ENCODE measurements at regions not wholly inside any gene's neighbourhood (a gene's known extent, or its start where the extent isn't known, plus 50 kb on each side); places are given as distances from the start of the nearest gene placed in this dataset.

DNA sequence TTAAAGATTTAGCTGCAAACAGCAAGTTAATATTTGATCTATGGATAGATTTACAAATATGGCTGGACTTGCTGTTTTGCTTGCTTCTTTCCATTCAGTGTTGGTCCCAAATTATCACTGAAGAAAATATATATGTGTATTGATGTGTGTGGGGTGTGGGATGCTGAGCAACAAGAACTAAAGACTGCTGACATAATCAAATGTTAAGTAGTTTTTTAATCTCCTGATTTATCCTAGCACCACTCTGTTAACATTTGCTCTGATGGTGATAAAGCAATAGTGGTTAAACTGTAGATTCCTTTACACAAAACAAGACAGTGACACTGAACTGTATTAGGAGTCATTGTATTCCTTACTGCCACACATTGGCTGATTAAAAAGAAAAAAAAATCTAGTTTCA is 1023.5 kb upstream of the B3GALT2 start:
- H4K20me1 ChIP-seq (ENCODE audit: insufficient read depth, low read length), result no peaks in the 10 kb centered on the region
- no peaks in the 10 kb centered on the region for H3K4me1 ChIP-seq (ENCODE audit: insufficient read depth, low read length, poor library complexity, severe bottlenecking)
- H2AFZ ChIP-seq (ENCODE audit: low read length), result no peak overlapping the region
- H3K27ac ChIP-seq (ENCODE audit: low read depth, low read length, poor library complexity, severe bottlenecking), result no peak overlapping the region
- no peaks in the 10 kb centered on the region for H3K9me2 ChIP-seq (ENCODE audit: insufficient read depth, low read length)
- H3K79me2 ChIP-seq (ENCODE audit: insufficient read depth, low read depth, low read length), result peaks cover 19% of the 10 kb centered on the region; the same call in 1 of the 2 replicates
- peaks cover 34% of the 10 kb centered on the region for H3K36me3 ChIP-seq (ENCODE audit: insufficient read depth, low read length)
- peaks cover 4% of the 10 kb centered on the region; the same call in 1 of the 2 replicates for H3K9me3 ChIP-seq (ENCODE audit: low read length)
- no peak for DNase-seq (ENCODE audit: low spot score)
- no TSS peak for BruUV-seq (replicated peaks)
- H3K4me2 ChIP-seq (ENCODE audit: low read length), result no peak overlapping the region
- H3K4me3 ChIP-seq (ENCODE audit: low read depth, low read length, poor library complexity, severe bottlenecking), result no peak overlapping the region
- intact Hi-C loops (cut with micrococcal nuclease; ENCODE audit: unreplicated experiment), result no loop called here
- POLR2A ChIA-PET, result interaction anchor here (0.6 to 1.4 kb wide), 2 partner anchors 11 to 67 kb away, joined by 3 to 5 read pairs; no protein-coding TSS in a partner anchor
- CTCF ChIA-PET (ENCODE audit: unreplicated experiment), result no interaction called here
- TF ChIP-seq, protein P1, sequence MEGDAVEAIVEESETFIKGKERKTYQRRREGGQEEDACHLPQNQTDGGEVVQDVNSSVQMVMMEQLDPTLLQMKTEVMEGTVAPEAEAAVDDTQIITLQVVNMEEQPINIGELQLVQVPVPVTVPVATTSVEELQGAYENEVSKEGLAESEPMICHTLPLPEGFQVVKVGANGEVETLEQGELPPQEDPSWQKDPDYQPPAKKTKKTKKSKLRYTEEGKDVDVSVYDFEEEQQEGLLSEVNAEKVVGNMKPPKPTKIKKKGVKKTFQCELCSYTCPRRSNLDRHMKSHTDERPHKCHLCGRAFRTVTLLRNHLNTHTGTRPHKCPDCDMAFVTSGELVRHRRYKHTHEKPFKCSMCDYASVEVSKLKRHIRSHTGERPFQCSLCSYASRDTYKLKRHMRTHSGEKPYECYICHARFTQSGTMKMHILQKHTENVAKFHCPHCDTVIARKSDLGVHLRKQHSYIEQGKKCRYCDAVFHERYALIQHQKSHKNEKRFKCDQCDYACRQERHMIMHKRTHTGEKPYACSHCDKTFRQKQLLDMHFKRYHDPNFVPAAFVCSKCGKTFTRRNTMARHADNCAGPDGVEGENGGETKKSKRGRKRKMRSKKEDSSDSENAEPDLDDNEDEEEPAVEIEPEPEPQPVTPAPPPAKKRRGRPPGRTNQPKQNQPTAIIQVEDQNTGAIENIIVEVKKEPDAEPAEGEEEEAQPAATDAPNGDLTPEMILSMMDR (conservative IDR thresholded peaks at IDR 0.05; ENCODE audit: low read length), result no peak
- TF ChIP-seq EZH2phosphoT487 (IDR thresholded peaks at IDR 0.05; ENCODE audit: borderline replicate concordance, low read depth, low read length), result no peak

DNA sequence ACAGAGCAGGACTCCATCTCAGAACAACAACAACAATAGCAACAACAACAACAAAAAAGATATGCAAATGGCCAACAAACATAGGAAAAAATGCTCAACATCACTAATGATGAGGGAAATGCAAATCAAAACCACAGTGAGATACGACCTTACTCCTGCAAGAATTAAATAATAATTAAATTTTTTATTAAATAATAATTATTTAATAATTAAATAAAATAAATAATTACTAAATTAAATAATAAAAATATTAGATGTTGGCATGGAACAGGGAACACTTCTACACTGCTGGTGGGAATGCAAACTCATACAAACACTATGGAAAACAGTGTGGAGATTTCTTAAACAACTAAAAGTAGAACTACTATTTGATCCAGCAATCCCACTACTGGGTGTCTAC is 1022.3 kb upstream of the B3GALT2 start:
- Histone ChIP-seq H4K20me1 (ENCODE audit: insufficient read depth, low read length) (no peaks in the 10 kb centered on the region), H3K9me3 (ENCODE audit: low read length) (peaks cover 5% of the 10 kb centered on the region; the same call in 1 of the 2 replicates), H2AFZ (ENCODE audit: low read length) (no peak overlapping the region), H3K36me3 (ENCODE audit: insufficient read depth, low read length) (peaks cover 27% of the 10 kb centered on the region), H3K4me2 (ENCODE audit: low read length) (no peak overlapping the region), H3K4me1 (ENCODE audit: insufficient read depth, low read length, poor library complexity, severe bottlenecking) (no peaks in the 10 kb centered on the region), H3K4me3 (ENCODE audit: low read depth, low read length, poor library complexity, severe bottlenecking) (no peak overlapping the region), H3K79me2 (ENCODE audit: insufficient read depth, low read depth, low read length) (peaks cover 25% of the 10 kb centered on the region; the same call in 1 of the 2 replicates), H3K9me2 (ENCODE audit: insufficient read depth, low read length) (no peaks in the 10 kb centered on the region), H3K27ac (ENCODE audit: low read depth, low read length, poor library complexity, severe bottlenecking) (no peak overlapping the region)
- no peak for DNase-seq (ENCODE audit: low spot score)
- BruUV-seq (replicated peaks), result no TSS peak
- POLR2A ChIA-PET, result interaction anchor here (0.6 to 1.5 kb wide), 3 partner anchors 8 to 260 kb away, joined by 3 to 12 read pairs (median 5); no protein-coding TSS in a partner anchor
- CTCF ChIA-PET (ENCODE audit: unreplicated experiment), result no interaction called here
- TF ChIP-seq, protein P1 (conservative IDR thresholded peaks at IDR 0.05; ENCODE audit: low read length), result no peak
- no peak for TF ChIP-seq EZH2phosphoT487 (IDR thresholded peaks at IDR 0.05; ENCODE audit: borderline replicate concordance, low read depth, low read length)
- intact Hi-C loops (cut with micrococcal nuclease; ENCODE audit: unreplicated experiment), result no loop called here

DNA sequence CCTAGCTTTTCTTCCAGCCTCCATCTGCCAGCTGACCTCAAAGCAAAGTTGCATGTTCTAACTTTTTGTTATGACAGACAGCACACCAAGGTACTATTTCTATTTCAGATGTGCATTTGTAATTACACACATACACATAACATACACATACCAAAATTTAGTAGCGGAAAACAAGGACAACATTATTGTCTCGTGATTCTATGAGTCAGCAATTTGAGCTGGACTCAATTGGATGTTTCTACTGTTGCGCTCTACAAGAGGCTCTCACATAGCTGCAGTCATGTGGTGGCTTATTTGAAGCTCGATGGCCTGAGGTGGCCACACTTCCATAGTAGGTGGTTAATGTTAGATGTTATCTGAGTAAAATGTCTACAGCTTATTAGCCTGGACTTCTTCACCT is 1010.1 kb upstream of the B3GALT2 start:
- CTCF ChIA-PET (ENCODE audit: unreplicated experiment), result no interaction called here
- POLR2A ChIA-PET, result interaction anchor here (0.6 to 2.5 kb wide), 6 partner anchors 12 to 943 kb away, joined by 3 to 8 read pairs (median 4); no protein-coding TSS in a partner anchor
- DNase-seq (ENCODE audit: low spot score), result no peak
- Histone ChIP-seq H3K4me1 (ENCODE audit: insufficient read depth, low read length, poor library complexity, severe bottlenecking) (peaks cover 7% of the 10 kb centered on the region), H3K4me3 (ENCODE audit: low read depth, low read length, poor library complexity, severe bottlenecking) (no peak overlapping the region), H3K27ac (ENCODE audit: low read depth, low read length, poor library complexity, severe bottlenecking) (no peak overlapping the region), H3K79me2 (ENCODE audit: insufficient read depth, low read depth, low read length) (peaks cover 17% of the 10 kb centered on the region; the same call in 1 of the 2 replicates), H3K9me3 (ENCODE audit: low read length) (peaks cover 37% of the 10 kb centered on the region), H3K4me2 (ENCODE audit: low read length) (no peak overlapping the region), H2AFZ (ENCODE audit: low read length) (no peak overlapping the region), H3K36me3 (ENCODE audit: insufficient read depth, low read length) (peaks cover 45% of the 10 kb centered on the region), H4K20me1 (ENCODE audit: insufficient read depth, low read length) (no peaks in the 10 kb centered on the region), H3K9me2 (ENCODE audit: insufficient read depth, low read length) (no peaks in the 10 kb centered on the region)
- intact Hi-C loops (cut with micrococcal nuclease; ENCODE audit: unreplicated experiment), result no loop called here
- BruUV-seq (replicated peaks), result no TSS peak
- TF ChIP-seq, protein P1 (conservative IDR thresholded peaks at IDR 0.05; ENCODE audit: low read length), result no peak
- no peak for TF ChIP-seq EZH2phosphoT487 (IDR thresholded peaks at IDR 0.05; ENCODE audit: borderline replicate concordance, low read depth, low read length)
